GM18520 (cell line): ENCODE measurements at regions not wholly inside any gene's neighbourhood (a gene's known extent, or its start where the extent isn't known, plus 50 kb on each side); places are given as distances from the start of the nearest gene placed in this dataset.
"Not testable (repeated sequence)": the region's sequence is repeated elsewhere in the genome, so short reads cannot be mapped to it uniquely, and the experiment has no call there.

Experiments
- ATAC-seq: cut with Tn5 transposase; IDR thresholded peaks from one replicate; pipeline ENCODE4 v1.9.1; 2021; ENCODE audit not compliant: unreplicated experiment

DNA sequence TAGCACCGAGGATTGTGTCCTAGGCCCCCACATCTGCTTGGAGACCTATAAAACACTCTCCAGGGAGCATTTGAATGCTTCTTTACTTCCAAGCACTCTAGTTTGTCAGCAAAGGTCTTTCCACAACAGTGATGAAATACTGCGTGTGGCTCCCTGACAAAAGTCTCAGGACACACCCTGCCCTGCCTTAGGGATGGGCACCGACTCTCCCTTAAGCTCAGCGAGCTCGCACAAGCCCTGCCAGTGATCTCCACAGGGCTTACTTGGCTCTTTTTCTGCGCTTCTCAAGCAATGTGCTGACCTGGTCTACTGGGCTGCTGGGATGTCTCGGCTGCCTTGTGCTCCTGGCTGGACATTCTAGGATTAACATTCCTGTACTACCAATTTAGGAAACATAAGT is 84.3 kb upstream of the MPP7 start:
- no peak for ATAC-seq

DNA sequence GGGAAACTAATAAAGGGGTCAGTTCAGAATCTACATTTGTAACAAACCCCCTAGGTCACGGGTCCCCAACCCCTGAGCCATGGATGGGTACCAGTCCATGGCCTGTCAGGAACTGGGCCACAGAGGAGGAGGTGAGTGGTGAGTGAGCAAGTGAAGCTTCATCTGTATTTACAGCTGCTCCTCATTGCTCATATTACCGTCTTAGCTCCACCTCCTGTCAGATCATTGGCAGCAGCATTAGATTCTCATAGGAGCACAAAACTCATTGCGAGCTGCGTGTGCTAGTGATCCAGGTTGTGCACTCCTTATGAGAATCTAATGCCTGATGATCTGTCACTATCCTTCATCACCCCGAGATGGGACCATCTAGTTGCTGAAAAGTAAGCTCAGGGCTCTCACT is 88.4 kb upstream of the MPP7 start:
- no peak for ATAC-seq

DNA sequence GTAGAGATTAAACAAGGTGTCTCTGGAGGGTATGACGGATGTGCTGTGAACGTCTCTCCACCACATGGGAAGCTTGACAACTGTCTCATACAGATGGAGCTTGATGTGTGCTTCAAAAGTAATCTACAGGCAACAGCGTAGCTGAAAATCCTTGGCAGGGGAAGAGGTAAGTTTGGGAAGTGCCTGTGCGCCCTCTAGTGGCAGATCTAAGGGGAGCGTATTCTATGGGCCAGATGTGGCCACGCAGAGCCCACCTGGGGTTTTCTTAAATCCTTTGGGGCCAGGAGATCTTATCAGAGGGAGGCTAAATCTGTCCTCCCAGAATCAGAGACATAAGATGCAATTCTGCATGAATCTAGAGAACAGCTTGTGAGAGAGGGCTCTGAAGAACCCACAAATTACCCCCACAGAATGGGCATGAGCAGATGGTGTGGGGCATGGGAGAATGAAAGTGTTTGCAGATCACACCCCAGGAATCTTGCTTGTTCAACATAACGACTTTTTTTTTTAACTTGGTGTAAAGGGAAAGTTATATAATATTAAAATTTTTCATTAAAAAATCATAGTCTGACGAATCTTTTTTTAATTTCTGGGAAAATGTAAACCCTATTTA is 91.2 kb upstream of the MPP7 start:
- no peak for ATAC-seq

DNA sequence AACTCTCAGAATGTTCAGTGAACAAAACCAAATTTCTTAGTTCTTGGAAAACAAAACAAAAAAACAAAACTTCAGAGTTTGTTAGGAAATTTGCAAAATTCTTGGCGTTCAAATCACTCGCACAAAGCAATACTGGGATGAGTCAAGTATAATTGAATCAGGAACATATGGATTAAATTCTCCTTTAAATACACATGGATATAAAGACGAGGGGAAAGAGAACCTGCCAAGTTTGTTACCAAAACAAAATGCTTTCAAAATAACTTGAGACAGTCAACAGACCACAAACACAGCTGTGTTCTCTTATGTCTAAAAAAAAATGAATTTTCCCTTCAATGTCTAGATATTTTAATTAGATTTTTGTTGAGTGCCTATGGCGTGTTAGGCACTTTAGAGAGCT is 93.5 kb upstream of the MPP7 start:
- no peak for ATAC-seq

DNA sequence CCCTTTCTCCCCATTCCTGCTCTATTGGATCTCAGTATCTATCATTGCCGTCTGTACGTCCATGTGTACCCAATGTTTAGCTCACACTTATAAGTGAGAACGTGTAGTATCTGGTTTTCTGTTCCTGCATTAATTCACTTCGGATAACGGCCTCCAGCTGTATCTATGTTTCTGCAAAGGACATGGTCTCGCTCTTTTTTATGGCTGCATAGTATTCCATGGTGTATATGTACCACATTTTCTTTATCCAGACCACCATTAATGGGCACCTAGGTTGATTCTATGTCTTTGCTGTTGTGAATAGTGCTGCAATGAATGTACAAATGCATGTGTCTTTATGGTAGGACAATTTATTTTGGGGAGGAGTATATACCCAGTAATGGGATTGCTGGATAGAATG is 94.4 kb upstream of the MPP7 start:
- no peak for ATAC-seq

DNA sequence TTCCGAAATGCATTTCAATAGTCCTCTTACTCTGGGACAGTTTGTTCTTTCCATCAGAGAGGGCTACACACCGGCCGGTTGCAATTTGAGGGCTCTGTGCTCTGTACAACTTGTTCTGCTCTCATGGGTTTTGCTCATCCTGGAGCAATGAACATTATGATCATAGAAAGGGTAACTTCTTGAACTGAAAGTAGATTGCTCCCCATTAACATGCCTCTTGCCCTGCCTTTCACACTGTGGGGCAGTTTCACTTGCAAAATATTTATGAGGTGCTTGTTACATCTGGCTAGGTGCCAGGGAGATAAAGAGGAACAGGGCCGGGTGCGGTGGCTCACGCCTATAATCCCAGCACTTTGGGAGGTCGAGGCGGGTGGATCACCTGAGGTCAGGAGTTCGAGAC is 97.3 kb upstream of the MPP7 start:
- ATAC-seq, result no peak

DNA sequence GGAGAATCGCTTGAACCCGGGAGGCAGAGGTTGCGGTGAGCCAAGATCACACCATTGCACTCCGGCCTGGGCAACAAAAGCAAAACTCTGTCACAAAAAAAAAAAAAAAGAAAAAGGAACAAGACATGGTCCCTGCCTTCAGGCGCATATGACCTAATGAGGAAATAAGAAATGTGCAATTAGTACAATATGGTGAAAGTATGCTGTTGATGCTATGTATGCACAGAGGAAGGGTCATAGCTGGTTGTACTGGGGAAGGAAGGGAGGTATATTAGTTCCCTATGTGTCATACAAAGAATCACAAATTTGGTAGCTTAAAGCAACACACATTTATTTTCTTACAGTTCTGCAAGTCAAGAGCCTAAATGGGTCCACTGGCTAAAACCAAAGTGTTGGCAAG is 97.8 kb upstream of the MPP7 start:
- no peak for ATAC-seq

DNA sequence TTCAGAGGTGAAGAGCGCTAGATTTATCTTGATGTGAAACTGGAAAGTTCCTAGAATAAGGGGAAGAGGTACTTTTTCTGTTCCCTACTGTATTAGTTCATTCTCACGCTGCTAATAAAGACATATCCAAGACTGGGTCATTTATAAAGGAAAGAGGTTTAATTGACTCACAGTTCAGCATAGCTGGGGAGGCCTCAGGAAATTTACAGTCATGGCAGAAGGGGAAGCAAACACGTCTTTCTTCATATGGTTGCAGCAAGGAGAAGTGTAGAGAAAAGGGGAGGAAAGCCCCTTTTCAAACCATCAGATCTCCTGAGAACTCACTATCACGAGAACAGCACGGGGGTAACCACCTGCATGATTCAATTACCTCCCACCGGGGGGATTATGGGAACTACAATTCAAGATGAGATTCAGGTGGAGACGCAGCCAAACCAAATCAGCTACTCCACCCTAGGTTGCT is 99.8 kb upstream of the MPP7 start:
- ATAC-seq, result not testable (repeated sequence)

DNA sequence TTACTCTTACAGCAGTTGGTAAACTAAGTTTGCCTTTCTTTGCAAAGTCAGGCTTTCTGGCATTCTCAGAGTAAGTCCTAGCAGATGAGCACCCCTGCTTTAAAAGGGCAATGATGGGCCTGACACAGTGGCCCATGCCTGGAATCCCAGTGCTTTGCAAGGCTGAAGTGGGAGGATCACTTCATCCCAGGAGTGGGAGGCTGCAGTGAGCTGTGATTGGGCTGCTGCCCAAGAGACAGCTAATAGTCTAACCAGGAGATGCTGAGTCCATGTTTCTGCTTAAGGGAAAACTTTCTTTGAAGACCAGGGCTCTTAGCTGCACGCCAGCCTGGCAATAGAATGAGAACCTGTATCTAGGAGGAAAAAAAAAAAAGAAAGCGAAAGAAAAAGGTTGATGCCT is 100.2 kb upstream of the MPP7 start:
- no peak for ATAC-seq

DNA sequence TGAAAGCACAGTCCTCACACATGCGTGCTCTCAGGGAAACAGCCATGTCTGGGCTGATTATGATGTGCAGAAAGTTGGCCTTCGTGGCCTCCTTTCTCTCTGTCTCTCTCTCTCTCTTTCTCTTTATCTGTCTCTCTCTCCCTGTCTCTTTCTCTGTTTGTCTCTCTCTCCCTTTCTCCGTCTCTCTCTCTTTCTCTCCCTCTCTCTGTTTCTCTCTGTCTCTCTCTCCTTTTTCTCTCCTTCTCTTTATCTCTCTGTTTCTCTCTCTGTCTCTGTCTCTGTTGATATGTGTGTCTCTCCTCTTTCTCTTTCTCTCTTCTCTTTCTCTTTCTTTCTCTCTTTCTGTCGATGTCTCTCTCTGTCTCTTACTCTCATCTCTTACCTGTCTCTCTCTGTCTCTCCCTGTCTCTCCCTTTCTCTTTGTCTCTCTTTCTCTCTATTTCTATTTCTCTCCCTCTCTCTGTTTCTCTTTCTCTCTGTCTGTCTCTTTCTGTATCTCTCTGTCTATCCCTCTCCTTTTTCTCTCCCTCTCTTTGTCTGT is 105.4 kb upstream of the MPP7 start:
- ATAC-seq, result no peak

DNA sequence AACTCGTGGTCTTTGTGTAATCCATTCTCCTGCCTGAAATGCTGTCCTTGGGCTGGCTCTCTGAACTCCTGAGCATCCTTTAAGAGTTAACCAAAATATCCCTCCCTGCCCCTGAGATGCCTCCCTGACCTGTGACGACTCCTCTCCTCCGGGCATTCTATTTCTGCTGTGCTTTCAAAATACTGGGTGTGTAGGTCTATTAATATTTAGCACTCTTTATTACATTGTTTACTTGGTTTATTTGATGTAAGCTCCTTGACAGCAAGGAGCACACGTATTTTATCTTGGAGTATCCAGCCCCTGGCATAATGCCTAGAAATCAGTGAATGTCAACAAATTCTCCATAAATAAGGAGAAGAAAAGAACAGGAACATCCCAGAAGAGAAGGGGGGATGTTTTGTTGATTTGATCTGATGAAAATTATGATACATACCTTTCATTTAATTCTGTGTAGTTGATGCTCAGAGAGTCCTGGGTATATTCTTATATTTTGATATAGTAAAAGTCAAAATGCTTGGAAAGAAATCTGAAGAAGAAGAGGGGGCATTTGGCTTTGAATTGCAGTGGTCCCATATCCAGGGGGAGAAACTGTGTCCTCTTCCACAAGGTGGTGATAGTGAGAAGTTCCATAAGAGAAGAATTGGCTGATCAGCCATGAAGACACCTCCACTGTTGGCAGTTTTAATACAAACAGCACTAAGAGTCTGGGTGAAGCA is 107.7 kb upstream of the MPP7 start:
- no peak for ATAC-seq

DNA sequence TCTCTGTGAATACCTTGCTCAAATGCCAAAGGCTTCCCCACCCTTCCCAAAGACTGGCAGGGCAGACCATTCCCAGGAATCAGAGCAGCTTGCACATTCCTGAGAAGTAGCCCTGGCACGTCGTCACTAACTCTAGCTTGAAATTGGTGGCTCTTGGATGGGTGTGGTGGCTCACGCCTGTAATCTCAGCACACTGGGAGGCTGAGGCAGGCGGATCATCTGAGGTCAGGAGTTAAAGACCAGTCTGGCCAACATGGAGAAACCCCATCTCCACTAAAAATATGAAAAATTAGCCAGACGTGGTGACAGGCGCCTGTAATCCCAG is 108.2 kb upstream of the MPP7 start:
- no peak for ATAC-seq

DNA sequence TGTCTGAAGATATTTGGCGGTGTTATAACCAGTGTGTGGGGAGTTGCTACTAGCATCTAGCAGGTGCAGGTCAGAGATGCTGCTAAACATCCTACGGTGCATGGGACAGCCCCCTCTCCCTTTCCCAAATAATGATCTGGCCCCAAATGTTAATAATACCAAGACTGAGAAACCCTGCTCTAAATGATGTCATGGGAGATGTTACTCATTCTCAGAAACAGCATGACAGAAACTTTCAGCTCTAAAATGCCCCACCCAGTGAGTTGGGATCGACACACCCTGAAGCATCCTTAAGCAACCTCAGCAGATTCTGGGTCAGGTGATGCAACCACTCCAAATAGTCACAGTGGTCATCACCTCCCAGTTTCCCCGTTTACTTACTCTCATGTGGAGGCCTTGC is 108.8 kb upstream of the MPP7 start:
- no peak for ATAC-seq

DNA sequence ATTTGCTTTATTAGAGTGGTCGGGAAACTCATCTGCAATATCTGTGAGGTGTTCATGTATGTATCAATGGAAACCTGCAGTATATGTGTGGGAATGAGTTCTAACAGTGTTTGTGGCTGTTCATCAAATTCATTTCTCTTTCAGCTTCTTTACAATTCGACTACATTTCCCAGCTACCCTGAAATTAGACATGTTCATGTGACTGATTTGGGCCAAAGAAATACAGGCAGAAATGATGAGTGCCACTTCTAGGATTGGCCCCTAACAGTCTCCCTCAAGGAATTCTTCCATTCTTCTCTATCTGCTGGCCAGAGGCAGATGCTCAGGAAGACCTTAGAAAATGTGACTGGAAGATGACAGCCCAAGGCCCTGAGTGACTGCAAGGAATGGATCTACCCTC is 114.8 kb upstream of the WAC start:
- ATAC-seq, result no peak

DNA sequence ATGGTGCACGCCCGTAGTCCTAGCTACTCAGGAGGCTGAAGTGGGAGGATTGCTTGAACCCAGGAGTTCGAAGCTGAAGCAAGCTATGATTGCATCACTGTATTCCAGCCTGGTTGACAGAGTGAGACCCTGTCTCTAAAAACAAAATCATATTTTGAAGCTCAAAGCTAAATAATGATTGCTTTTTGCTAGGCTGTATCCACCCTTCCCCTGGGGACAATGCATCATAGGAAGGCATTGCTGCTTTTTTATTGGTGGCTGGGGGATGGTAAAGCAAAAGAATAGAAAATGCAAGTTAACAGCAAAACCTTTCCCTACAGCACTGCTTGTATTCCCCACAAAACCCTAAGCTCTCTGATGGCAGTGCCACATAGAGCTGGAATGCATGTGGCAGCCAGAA is 107.5 kb upstream of the WAC start:
- ATAC-seq, result no peak

DNA sequence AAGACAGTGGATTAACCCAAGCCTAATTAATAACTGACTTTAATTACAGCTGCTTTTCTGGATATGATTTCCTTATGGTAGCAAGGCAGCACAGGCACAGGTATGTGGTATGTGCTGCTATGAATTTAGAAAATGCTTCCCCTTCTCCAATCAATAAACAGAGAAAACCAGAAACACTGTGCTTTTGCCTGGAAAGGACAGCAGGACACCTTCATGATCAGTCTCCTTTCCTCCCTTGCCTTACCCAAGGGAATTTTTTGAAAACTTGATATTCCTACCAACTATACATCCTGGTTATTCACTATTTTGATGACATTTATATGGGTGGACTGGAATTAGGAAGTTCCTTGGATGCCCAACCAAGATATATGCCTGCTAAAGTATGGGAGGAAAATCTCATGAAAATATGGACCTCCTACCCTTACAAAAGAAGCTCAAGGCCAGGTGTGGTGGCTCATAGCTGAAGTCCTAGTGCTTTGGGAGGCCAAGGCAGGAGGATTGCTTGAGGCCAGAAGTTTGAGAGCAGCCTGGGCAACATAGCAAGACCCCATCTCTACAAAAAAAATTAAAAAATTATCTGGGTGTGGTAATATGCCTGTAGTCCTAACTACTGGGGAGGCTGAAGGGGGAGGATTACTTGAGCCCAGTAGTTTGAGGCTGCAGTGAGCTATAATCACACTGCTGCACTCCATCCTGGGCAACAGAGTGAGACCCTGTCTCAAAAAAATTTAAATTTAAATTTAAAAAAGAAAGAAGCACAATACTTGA is 106.3 kb upstream of the WAC start:
- ATAC-seq, result no peak

DNA sequence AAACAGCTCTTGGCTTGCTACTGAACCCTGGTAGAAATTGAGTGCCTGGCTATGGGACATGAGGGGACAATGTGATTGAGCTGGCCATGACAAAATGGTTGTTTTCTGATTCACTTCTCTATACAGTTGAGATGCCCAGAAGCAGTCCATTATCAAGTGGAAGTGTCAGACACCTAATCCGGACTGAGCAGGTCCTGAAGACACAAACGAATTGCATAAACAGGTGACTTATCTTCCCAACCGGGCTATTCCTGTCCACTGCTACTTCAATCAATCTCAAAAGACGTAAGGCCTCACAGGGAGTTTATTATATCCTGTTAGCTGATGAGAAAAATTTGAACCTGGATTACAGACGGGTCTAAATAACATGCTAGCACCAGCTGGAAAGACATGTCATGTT is 105.5 kb upstream of the WAC start:
- ATAC-seq, result no peak

DNA sequence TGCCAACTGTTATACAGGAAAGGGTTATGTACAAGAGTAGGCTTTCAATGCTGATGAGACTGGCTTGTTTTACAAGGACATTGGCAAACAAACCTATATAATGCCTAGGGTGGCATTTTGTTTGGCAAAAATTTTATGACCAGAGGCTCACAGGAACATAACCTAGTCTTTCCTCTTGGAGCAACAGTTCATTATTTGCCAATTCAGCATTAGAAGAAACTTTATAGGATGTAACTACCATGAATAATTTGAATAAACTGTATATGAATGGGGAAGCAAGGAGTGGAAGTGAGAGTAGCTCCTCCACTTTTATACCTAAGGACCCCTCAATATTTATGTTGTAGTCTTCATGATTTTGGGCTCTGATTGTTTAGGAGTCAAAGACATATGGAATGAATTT is 103.9 kb upstream of the WAC start:
- ATAC-seq, result no peak

DNA sequence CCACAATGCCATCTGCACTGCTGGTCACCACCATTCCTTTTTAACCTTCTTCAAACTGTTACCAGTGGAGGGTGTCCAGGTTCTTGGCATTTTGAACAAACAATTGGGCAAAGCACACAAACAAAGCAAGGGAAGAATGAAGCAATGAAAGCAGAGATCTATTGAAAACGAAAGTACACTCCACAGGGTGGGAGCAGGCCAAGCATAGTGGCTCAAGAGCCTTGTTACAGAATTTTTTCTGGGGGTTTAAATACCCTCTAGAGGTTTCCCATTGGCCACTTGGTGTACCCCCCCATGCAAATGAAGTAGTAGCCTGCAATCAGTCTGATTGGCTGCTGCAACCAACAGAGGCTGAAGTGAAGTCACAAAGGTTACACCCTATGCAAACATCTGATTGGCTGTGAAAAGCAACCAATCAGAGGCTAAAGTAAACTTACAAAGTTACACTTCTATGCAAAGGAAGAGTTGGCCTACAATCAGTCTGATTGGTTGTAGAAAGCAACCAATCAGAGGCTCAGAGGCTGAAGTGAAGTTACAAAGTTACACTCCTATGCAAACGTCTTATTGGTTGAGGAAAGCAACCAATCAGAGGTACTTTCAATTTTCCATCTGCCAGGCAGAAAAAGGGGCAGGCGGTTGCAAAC is 103.2 kb upstream of the WAC start:
- ATAC-seq, result no peak

DNA sequence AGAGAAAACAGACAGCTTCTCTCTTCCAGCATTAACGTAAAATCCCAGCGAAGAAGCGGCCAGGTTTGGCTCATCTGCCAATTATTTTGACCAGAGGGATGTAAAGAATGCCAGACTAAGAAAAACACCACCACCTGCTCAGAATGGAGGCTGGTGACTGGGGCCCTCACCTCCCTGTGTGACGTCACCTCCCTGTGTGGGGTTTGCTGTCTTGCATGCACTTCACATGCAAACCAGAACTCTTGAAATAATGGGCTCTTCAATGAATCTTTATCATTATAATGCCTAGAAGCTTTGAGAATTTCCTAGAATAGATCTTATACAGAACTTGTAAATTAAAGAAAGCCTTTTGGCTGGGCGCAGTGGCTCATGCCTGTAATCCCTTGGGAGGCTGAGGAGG is 101.8 kb upstream of the WAC start:
- ATAC-seq, result no peak

DNA sequence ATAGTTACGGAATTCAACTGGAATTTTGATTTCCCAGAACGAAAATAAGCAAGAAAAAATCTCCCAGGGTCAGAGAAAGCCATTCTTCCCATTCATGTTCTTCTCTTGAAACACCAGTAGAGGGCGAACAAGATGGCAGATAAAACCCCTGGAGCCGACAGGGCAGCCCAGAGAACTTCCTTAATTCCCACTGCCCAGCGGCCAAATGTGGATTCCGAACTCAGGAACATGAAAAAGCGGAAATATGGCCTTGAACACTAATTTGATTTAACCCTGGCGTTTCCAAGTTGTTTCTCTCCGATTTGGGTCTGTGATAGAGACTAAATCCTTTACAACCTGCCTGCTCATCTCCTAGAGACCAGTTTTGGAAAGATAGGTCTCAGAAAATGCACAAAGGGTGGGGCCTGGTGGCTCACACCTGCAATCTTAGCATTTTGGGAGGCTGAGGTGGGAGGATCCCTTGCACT is 100.7 kb upstream of the WAC start:
- peak; percentile 41 for ATAC-seq

DNA sequence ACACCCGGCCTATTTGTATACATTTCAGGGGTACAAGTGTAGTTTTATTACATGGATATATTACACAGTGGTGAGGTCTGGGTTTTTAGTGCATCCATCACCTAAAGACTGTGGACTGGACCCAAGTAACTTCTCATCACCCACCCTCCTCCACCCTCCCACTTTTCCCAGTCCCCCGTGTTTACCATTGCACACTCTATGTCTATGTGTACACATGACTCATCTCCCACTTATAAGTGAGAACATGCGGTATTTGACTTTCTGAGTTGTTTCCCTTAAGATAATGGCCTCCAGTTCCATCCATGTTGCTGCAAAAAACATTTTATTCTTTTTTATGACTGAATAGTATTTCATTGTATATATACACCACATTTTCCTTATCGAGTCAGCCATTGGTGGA is 98.9 kb upstream of the WAC start:
- ATAC-seq, result no peak
